ENCODE measurements at regions not wholly inside any gene's neighbourhood (a gene's known extent, or its start where the extent isn't known, plus 50 kb on each side); places are given as distances from the start of the nearest gene placed in this dataset.

GRCh38 chr5:144913661-144914060 lies 743.0 kb downstream of the KCTD16 start:
- H3K4me3 ChIP-seq, result no peak overlapping the region
- no peaks in the 10 kb centered on the region for H3K36me3 ChIP-seq
- TF ChIP-seq POLR2A (IDR thresholded peaks at IDR 0.05) (no peak), POLR2AphosphoS5 (IDR thresholded peaks at IDR 0.05; ENCODE audit: insufficient read depth in 1 of 2, low read depth in 1 of 2) (no peak), CTCF (IDR thresholded peaks at IDR 0.05) (no peak)
- no peak for DNase-seq (ENCODE audit: extremely low spot score in 2 of 2)
- H3K9me3 ChIP-seq, result no peaks in the 10 kb centered on the region
- no peaks in the 10 kb centered on the region for H3K27me3 ChIP-seq
- no peak overlapping the region for H3K27ac ChIP-seq
- intact Hi-C loops (cut with DNase I), result no loop called here
- no peaks in the 10 kb centered on the region for H3K4me1 ChIP-seq

DNA sequence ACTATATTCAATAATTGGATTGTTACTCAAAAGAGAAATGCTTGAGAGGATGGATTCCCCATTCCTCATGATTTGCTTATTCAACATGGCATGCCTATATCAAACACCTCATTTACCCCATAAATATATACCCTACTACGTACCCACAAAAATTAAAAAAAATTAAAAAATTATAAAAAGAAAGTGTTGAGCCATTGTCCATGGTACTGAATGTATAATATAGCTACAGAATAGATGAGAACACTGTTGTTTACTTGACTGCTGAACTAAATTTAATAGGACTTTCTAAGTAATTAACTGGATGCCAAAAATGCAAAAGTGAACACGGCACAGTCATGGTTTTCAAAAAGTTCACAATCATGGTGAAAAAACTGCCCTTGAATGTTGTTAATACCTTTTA lies 725.8 kb downstream of the KCTD16 start:
- Histone ChIP-seq H3K27ac (no peak overlapping the region), H3K36me3 (no peaks in the 10 kb centered on the region), H3K4me1 (no peaks in the 10 kb centered on the region), H3K9me3 (no peaks in the 10 kb centered on the region), H3K4me3 (no peak overlapping the region), H3K27me3 (no peaks in the 10 kb centered on the region)
- DNase-seq (ENCODE audit: extremely low spot score in 2 of 2), result no peak
- intact Hi-C loops (cut with DNase I), result no loop called here
- TF ChIP-seq CTCF (IDR thresholded peaks at IDR 0.05), result no peak
- TF ChIP-seq POLR2A (IDR thresholded peaks at IDR 0.05), result no peak
- TF ChIP-seq POLR2AphosphoS5 (IDR thresholded peaks at IDR 0.05; ENCODE audit: insufficient read depth in 1 of 2, low read depth in 1 of 2), result no peak

DNA sequence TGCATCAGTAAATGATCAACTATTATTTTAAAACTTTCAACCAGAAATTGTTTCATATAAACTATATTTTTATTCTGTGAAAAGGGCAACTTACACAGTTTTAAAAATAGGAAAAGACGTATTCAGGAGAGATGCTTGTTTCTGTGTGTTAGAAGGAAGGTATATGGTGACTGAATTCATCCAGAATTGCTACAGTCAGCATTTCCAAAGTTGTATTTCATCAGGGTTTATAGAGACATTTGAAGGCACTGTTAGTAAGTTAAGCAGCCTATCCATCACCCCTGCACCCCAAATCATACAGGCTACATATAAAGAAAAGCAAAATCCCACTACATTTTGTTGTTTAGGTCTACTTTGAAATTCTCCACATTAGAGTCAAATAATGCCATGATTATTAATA lies 716.0 kb downstream of the KCTD16 start:
- Histone ChIP-seq H3K4me3 (no peak overlapping the region), H3K4me1 (no peaks in the 10 kb centered on the region), H3K9me3 (no peaks in the 10 kb centered on the region), H3K36me3 (no peaks in the 10 kb centered on the region), H3K27ac (no peak overlapping the region), H3K27me3 (no peaks in the 10 kb centered on the region)
- intact Hi-C loops (cut with DNase I), result no loop called here
- TF ChIP-seq POLR2A (IDR thresholded peaks at IDR 0.05), result no peak
- no peak for TF ChIP-seq POLR2AphosphoS5 (IDR thresholded peaks at IDR 0.05; ENCODE audit: insufficient read depth in 1 of 2, low read depth in 1 of 2)
- TF ChIP-seq CTCF (IDR thresholded peaks at IDR 0.05), result no peak
- DNase-seq (ENCODE audit: extremely low spot score in 2 of 2), result no peak

DNA sequence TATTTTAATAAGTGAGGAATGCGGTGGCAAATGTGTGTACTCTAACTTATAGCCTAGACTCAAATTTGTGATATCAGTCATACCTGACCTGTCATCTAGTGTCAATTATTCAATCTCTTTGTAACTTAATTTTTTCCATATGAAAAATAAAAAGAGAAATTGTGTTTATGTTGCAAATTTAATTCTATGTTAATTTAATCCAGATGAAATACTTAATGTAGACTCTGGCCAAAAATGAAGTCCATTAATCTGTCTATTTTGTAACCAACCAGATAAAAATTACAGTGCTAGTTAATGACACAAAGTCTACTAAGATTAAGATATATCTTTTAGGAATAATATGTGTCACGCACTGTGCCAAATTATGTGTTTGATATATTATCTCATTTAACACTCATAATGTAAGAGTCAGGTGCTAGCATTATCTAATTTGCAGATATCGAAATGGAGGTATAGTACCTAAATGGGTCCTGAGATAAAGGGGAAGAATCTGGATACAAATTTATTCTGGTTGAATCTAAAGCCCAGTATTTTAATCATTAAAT lies 712.1 kb downstream of the KCTD16 start:
- TF ChIP-seq CTCF (IDR thresholded peaks at IDR 0.05) (no peak), POLR2AphosphoS5 (IDR thresholded peaks at IDR 0.05; ENCODE audit: insufficient read depth in 1 of 2, low read depth in 1 of 2) (no peak), POLR2A (IDR thresholded peaks at IDR 0.05) (no peak)
- intact Hi-C loops (cut with DNase I), result no loop called here
- no peaks in the 10 kb centered on the region for H3K27me3 ChIP-seq

DNA sequence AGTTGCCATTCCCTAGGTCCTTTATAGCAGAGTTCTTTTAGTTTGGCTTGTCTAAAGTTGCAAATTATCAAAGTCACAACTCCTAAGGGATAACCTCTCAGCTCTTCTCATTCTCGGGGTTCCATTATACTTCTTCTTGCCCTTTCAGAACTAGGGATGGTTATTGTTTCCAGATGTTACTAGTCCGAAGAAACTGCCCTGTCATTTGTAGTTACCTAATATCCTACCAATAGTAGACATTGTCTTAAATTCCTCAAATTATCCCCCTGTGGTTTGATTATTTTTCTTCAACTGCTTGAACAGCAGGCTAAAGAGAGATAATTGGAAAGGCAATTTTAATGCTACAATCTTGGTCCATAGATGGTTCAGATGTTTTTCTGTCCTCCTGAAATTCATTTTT lies 709.8 kb downstream of the KCTD16 start:
- intact Hi-C loops (cut with DNase I), result no loop called here
- Histone ChIP-seq H3K36me3 (no peaks in the 10 kb centered on the region), H3K9me3 (no peaks in the 10 kb centered on the region), H3K27ac (no peak overlapping the region), H3K4me1 (no peaks in the 10 kb centered on the region), H3K4me3 (no peak overlapping the region), H3K27me3 (no peaks in the 10 kb centered on the region)
- TF ChIP-seq CTCF (IDR thresholded peaks at IDR 0.05) (no peak), POLR2AphosphoS5 (IDR thresholded peaks at IDR 0.05; ENCODE audit: insufficient read depth in 1 of 2, low read depth in 1 of 2) (no peak), POLR2A (IDR thresholded peaks at IDR 0.05) (no peak)
- DNase-seq (ENCODE audit: extremely low spot score in 2 of 2), result no peak

More for the DNA sequence above, 712.1 kb downstream of the KCTD16 start:
- Histone ChIP-seq H3K27ac (no peak overlapping the region), H3K4me3 (no peak overlapping the region), H3K4me1 (no peaks in the 10 kb centered on the region), H3K9me3 (no peaks in the 10 kb centered on the region), H3K36me3 (no peaks in the 10 kb centered on the region)
- no peak for DNase-seq (ENCODE audit: extremely low spot score in 2 of 2)

All from vagina (tissue), 2 donors.